Esophagus squamous epithelium (tissue), 5 donors: ENCODE measurements at regions not wholly inside any gene's neighbourhood (a gene's known extent, or its start where the extent isn't known, plus 50 kb on each side); places are given as distances from the start of the nearest gene placed in this dataset.

Experiments
- DNase-seq: peaks from one replicate; lab custom pipeline; 2025; lab: John Stamatoyannopoulos, UW
- H3K27ac ChIP-seq, 4 donors: fragments of 200-600 bp; sonication (generic); one replicate each; pipeline ENCODE4 v1.5.1; 2016 to 2019; ENCODE audit warnings: mild to moderate bottlenecking in 1 of 4
- H3K27me3 ChIP-seq, 4 donors: fragments of 200-600 bp; sonication (generic); 1 replicate in 3 of 4; 2 replicates in 1 of 4; pipeline versions ENCODE4 v1.5.1 to v1.6.0; 2017 to 2021; ENCODE audit warnings: antibody characterized with exemption in 1 of 4
- H3K36me3 ChIP-seq, 3 donors: fragments of 200-600 bp; sonication (generic); one replicate each; pipeline ENCODE4 v1.5.1; 2016 to 2019
- H3K4me1 ChIP-seq, 3 donors: fragments of 200-600 bp; sonication (generic); one replicate each; pipeline ENCODE4 v1.5.1; 2017 to 2019
- H3K4me3 ChIP-seq, 4 donors: fragments of 200-600 bp; sonication (generic); 1 replicate in 3 of 4; 2 replicates in 1 of 4; pipeline ENCODE4 v1.5.1; 2016 to 2019; ENCODE audit warnings: mild to moderate bottlenecking in 2 of 4, moderate library complexity in 1 of 4
- H3K9me3 ChIP-seq, 3 donors: fragments of 200-600 bp; sonication (generic); one replicate each; pipeline ENCODE4 v1.5.1; 2016 to 2019
- CTCF ChIP-seq, 6 experiments: fragments of 450-650 bp in 4 of 6; fragments of 200-600 bp in 2 of 6; sonication (generic) in 2 of 6; IDR thresholded peaks; one replicate each; pipeline ENCODE4 v1.5.1; 2016 to 2019; ENCODE audit warnings: antibody characterized with exemption in 6 of 6, mild to moderate bottlenecking in 4 of 6, moderate library complexity in 4 of 6
- POLR2A ChIP-seq, 4 donors: fragments of 450-650 bp; IDR thresholded peaks; one replicate each; pipeline ENCODE4 v1.6.1; 2017; ENCODE audit warnings: antibody characterized with exemption in 4 of 4, mild to moderate bottlenecking in 4 of 4, moderate library complexity in 3 of 4
- WGBS, 2 donors: methylation state at CpG; one replicate each; pipeline ENCODE4 v1.1.5; 2018; 5-methylcytosine and 5-hydroxymethylcytosine counted together
- intact Hi-C: fragments of 100-400 bp; cut with DNase I; formaldehyde crosslinking; loops from one replicate; pipeline ENCODE4 v1.15.0; 2022
- donor health status: DM: yes; HTN: yes; CAD: no.

GRCh38 chr5:115028557-115028956 lies 141.2 kb downstream of the TRIM36 start:
- intact Hi-C loops, result no loop called here
- 63 to 64% methylated on average over 4 of the region's 4 CpGs for WGBS, 2 donors

GRCh38 chr5:115024922-115025321 lies 144.8 kb downstream of the TRIM36 start:
- Histone ChIP-seq H3K9me3 (no peaks in the 10 kb centered on the region), H3K27ac (no peak overlapping the region), H3K4me1 (no peaks in the 10 kb centered on the region), H3K4me3 (no peak overlapping the region), H3K36me3 (no peaks in the 10 kb centered on the region), H3K27me3 (no peaks in the 10 kb centered on the region)
- TF ChIP-seq CTCF (IDR thresholded peaks at IDR 0.05), result no peak
- TF ChIP-seq POLR2A (IDR thresholded peaks at IDR 0.05), result no peak
- no peak for DNase-seq
- WGBS, 2 donors, result 54 to 73% methylated on average over 1 of the region's 1 CpG
- intact Hi-C loops, result no loop called here

More at GRCh38 chr5:115028557-115028956, 141.2 kb downstream of the TRIM36 start:
- no peaks in the 10 kb centered on the region for H3K27me3 ChIP-seq
- no peaks in the 10 kb centered on the region for H3K9me3 ChIP-seq
- no peaks in the 10 kb centered on the region for H3K36me3 ChIP-seq
- H3K4me3 ChIP-seq, result no peak overlapping the region
- no peaks in the 10 kb centered on the region for H3K4me1 ChIP-seq
- TF ChIP-seq CTCF (IDR thresholded peaks at IDR 0.05), result no peak
- TF ChIP-seq POLR2A (IDR thresholded peaks at IDR 0.05), result no peak
- DNase-seq, result no peak
- H3K27ac ChIP-seq, result no peak overlapping the region

- Histone ChIP-seq H3K27me3 (no peaks in the 10 kb centered on the region), H3K4me3 (no peak overlapping the region), H3K4me1 (no peaks in the 10 kb centered on the region), H3K9me3 (no peaks in the 10 kb centered on the region), H3K36me3 (no peaks in the 10 kb centered on the region), H3K27ac (no peak overlapping the region)
- TF ChIP-seq POLR2A (IDR thresholded peaks at IDR 0.05), result no peak
- TF ChIP-seq CTCF (IDR thresholded peaks at IDR 0.05), result no peak
- intact Hi-C loops, result no loop called here
- no peak for DNase-seq
Measured at GRCh38 chr5:115022303-115022702, 147.4 kb downstream of the TRIM36 start.

- no peaks in the 10 kb centered on the region for H3K9me3 ChIP-seq
- no peaks in the 10 kb centered on the region for H3K36me3 ChIP-seq
- DNase-seq, result no peak
- H3K27ac ChIP-seq, result no peak overlapping the region
- no peaks in the 10 kb centered on the region for H3K27me3 ChIP-seq
- no peaks in the 10 kb centered on the region for H3K4me1 ChIP-seq
- intact Hi-C loops, result no loop called here
- 55 to 56% methylated on average over 1 of the region's 1 CpG for WGBS, 2 donors
- no peak for TF ChIP-seq POLR2A (IDR thresholded peaks at IDR 0.05)
- no peak for TF ChIP-seq CTCF (IDR thresholded peaks at IDR 0.05)
- H3K4me3 ChIP-seq, result no peak overlapping the region
Measured at GRCh38 chr5:115016646-115017045, 153.1 kb downstream of the TRIM36 start.

GRCh38 chr5:114999176-114999575 lies 170.5 kb downstream of the TRIM36 start:
- Histone ChIP-seq H3K27ac (no peak overlapping the region), H3K27me3 (no peaks in the 10 kb centered on the region), H3K36me3 (no peaks in the 10 kb centered on the region), H3K9me3 (no peaks in the 10 kb centered on the region), H3K4me1 (no peaks in the 10 kb centered on the region), H3K4me3 (no peak overlapping the region)
- no CpG with 5 or more reads among the region's 11 CpGs for WGBS, 2 donors
- DNase-seq, result no peak
- intact Hi-C loops, result no loop called here
- TF ChIP-seq POLR2A (IDR thresholded peaks at IDR 0.05), result no peak

- intact Hi-C loops, result no loop called here
- H3K4me3 ChIP-seq, result no peak overlapping the region
- 82 to 88% methylated on average over 4 to 6 of the region's 10 CpGs for WGBS, 2 donors
- H3K27ac ChIP-seq, result no peak overlapping the region
- no peaks in the 10 kb centered on the region for H3K9me3 ChIP-seq
- no peaks in the 10 kb centered on the region for H3K4me1 ChIP-seq
- DNase-seq, result no peak
- TF ChIP-seq POLR2A (IDR thresholded peaks at IDR 0.05) (no peak), CTCF (IDR thresholded peaks at IDR 0.05) (no peak)
- no peaks in the 10 kb centered on the region for H3K36me3 ChIP-seq
- no peaks in the 10 kb centered on the region for H3K27me3 ChIP-seq
Measured at GRCh38 chr5:114989512-114989911, 180.2 kb downstream of the TRIM36 start.
